ENCODE measurements at regions not wholly inside any gene's neighbourhood (a gene's known extent, or its start where the extent isn't known, plus 50 kb on each side); places are given as distances from the start of the nearest gene placed in this dataset.
"Not testable (repeated sequence)": the region's sequence is repeated elsewhere in the genome, so short reads cannot be mapped to it uniquely, and the experiment has no call there.

DNA sequence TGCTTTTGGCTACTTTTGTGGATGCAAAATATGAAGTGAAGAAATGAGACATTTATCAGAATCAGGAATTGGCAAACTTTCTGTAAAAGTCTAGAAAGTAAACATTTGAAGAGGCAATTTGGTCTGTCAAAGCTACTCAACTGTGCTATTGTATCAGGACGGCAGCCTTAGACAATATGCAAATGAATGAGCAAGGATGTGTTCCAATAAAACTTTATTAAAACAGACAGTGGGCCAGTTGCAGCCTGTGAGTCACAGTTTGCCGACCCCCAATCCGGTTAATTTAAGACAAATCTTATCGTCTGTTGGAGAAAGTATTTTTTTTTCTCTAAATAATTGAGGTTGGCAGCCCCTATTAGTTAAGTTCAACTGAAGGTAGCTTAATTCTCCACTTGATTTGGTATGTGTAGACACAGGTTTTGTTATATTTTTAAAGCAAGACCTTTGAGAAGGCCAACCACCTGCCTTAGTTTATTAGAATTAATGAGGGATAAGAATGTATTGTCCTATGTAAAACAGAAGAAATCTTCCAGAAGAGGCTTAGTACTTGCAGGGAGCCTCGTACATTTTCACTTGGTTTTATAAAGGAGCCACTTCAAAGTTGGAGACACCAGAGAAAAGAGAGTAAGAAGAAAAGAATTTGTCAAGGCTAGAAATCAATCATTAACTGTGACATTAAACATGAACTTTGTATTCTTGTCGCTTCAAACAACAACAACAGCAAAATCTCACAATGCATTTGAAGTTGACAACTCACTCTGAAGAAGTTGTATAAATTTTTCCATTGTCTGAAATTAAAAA, 81.6 kb upstream of the FAT1 start:
- H3K27me3 Mint-ChIP-seq (ENCODE audit: insufficient read depth) = peaks cover 2% of the 10 kb centered on the region; the same call in 1 of the 2 replicates
- no peaks in the 10 kb centered on the region for H3K9me3 Mint-ChIP-seq
- no peak overlapping the region for H3K4me3 Mint-ChIP-seq
- H3K36me3 Mint-ChIP-seq (ENCODE audit: low read depth) = no peaks in the 10 kb centered on the region
- peaks cover 32% of the 10 kb centered on the region for H3K4me1 Mint-ChIP-seq (ENCODE audit: low read depth)
- no peak for DNase-seq
- TF ChIP-seq, protein P1, sequence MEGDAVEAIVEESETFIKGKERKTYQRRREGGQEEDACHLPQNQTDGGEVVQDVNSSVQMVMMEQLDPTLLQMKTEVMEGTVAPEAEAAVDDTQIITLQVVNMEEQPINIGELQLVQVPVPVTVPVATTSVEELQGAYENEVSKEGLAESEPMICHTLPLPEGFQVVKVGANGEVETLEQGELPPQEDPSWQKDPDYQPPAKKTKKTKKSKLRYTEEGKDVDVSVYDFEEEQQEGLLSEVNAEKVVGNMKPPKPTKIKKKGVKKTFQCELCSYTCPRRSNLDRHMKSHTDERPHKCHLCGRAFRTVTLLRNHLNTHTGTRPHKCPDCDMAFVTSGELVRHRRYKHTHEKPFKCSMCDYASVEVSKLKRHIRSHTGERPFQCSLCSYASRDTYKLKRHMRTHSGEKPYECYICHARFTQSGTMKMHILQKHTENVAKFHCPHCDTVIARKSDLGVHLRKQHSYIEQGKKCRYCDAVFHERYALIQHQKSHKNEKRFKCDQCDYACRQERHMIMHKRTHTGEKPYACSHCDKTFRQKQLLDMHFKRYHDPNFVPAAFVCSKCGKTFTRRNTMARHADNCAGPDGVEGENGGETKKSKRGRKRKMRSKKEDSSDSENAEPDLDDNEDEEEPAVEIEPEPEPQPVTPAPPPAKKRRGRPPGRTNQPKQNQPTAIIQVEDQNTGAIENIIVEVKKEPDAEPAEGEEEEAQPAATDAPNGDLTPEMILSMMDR (IDR thresholded peaks at IDR 0.05) = no peak
- no peak overlapping the region for H3K27ac Mint-ChIP-seq

DNA sequence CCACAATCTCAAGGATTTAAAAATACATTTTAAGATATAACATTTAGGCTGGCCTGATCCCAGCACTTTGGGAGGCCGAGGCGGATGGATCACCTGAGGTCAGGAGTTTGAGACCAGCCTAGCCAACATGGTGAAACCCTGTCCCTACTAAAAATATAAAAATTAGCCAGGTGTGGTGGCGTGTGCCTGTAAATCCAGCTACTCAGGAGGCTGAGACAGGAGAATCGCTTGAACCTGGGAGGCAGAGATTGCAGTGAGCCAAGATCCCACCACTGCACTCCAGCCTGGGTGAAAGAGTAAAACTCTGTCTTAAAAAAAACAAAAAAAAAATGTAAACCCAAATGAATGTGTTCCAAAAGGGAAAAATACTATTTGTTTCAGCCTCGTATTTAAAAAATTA, 82.3 kb upstream of the FAT1 start:
- peaks cover 39% of the 10 kb centered on the region for H3K4me1 Mint-ChIP-seq (ENCODE audit: low read depth)
- not testable (repeated sequence) for H3K27ac Mint-ChIP-seq; H3K36me3 Mint-ChIP-seq (ENCODE audit: low read depth); H3K9me3 Mint-ChIP-seq; H3K27me3 Mint-ChIP-seq (ENCODE audit: insufficient read depth); DNase-seq; H3K4me3 Mint-ChIP-seq

DNA sequence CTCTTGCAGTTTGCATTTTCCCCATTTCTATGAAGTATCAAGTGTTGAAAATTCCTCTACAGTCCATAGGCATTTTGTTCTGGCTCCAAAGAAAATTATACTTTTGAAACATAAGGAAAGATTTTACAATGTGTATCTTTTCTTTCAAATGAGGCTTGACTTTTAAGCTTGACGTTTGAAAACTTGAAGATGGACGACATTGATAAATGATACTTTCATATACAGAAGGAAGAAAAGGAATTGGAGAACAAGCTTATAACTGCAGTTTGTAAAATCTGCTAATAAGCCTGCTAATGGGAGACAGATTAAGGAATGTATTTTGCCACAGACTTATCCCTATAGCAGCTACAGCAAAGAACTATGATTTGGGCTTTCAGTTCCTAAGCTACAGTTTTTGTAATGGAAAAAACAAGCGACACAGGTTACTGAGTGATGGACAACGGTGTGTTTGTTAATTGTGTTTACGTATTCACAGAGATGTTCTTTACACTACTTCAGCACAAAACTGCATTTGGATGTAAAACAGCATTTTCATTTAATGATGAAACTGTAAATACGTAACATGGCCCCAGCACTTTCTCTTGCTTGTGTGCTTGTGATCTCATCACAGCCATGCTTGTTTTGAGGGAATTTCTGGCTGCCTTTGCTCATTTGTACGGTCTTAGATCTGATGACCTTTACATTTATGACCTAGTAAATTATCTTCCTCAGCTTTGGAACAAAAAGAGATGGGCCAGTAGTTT, 83.2 kb upstream of the FAT1 start:
- TF ChIP-seq, protein P1 (IDR thresholded peaks at IDR 0.05) = no peak
- Mint-ChIP-seq H3K36me3 (ENCODE audit: low read depth) (no peaks in the 10 kb centered on the region), H3K4me3 (peak overlapping the region; percentile 34)

DNA sequence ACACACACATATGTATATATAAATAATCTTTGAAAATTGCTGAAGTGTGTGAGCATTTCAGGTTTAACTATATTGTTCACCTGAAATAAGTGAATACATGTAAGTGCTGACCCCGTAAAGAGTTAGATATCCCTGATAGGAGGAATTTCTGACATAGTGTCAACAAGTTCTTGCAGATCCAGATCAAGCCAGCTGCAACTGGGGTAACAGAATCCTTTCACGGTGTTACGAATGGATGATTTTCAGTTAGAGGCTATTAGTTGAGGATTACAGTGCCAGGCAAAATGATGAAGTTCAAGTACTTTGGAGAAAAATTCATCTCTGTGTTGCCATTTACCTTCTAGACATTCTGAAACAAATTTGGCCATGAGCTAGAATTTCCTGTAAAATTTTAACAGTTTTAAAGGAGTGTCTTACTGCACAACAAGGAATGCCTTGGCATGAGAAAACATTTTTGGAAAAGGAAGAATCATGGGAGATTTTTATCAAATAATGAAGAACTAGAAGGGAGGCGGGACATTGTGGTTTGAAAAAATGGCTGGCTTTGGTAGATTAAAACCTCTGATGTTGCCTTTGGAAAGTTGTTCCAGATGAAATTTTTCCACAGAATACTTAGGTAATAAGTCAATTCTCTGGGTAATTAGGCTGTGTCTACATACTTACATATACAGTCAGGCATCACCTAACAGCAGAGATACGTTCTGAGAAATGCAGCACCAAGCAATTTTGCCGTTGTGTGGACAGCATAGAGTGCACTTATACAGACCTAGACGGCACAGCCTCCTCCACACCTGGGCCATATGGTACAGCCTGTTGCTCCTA, 84.4 kb upstream of the FAT1 start:
- H3K27ac Mint-ChIP-seq = peak overlapping the region; percentile 73
- H3K4me1 Mint-ChIP-seq (ENCODE audit: low read depth) = peaks cover 43% of the 10 kb centered on the region
- DNase-seq = peak; percentile 78
- no peaks in the 10 kb centered on the region for H3K9me3 Mint-ChIP-seq
- no peaks in the 10 kb centered on the region for H3K36me3 Mint-ChIP-seq (ENCODE audit: low read depth)
- no peaks in the 10 kb centered on the region for H3K27me3 Mint-ChIP-seq (ENCODE audit: insufficient read depth)
- TF ChIP-seq, protein P1 (IDR thresholded peaks at IDR 0.05) = no peak
- H3K4me3 Mint-ChIP-seq = peak overlapping the region; percentile 42

More for the DNA sequence above, 83.2 kb upstream of the FAT1 start:
- Mint-ChIP-seq H3K9me3 (no peaks in the 10 kb centered on the region), H3K27ac (peak overlapping the region; percentile 31), H3K27me3 (ENCODE audit: insufficient read depth) (peaks cover 2% of the 10 kb centered on the region; the same call in 1 of the 2 replicates), H3K4me1 (ENCODE audit: low read depth) (peaks cover 43% of the 10 kb centered on the region)
- DNase-seq = peak; percentile 16

DNA sequence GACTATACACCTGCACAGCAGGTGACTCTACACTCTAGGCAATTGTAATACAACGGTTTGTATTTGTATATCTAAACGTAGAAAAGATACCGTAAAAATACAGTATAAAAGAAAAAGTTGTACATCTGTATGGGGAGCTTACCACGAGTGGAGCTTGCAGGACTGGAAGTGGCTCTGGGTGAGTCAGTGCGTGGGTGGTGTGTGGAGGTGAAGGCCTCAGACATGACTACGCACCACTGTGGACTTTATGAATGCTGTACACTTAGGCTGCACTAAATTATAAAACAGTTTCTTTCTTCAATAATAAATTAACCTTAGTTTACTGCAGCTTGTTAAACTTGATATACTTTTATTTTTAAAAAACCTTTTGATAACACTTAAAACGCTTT, 85.0 kb upstream of the FAT1 start:
- H3K27ac Mint-ChIP-seq = peak overlapping the region; percentile 73
- no peaks in the 10 kb centered on the region for H3K27me3 Mint-ChIP-seq (ENCODE audit: insufficient read depth)
- peak; percentile 81 for DNase-seq
- H3K9me3 Mint-ChIP-seq = no peaks in the 10 kb centered on the region
- peaks cover 43% of the 10 kb centered on the region for H3K4me1 Mint-ChIP-seq (ENCODE audit: low read depth)
- TF ChIP-seq, protein P1 (IDR thresholded peaks at IDR 0.05) = no peak
- peak overlapping the region; percentile 42 for H3K4me3 Mint-ChIP-seq
- no peaks in the 10 kb centered on the region for H3K36me3 Mint-ChIP-seq (ENCODE audit: low read depth)

Data from HFFc6 (cell line).